Vagina (tissue), 2 donors: ENCODE measurements at regions not wholly inside any gene's neighbourhood (a gene's known extent, or its start where the extent isn't known, plus 50 kb on each side); places are given as distances from the start of the nearest gene placed in this dataset.

Source experiments
- POLR2AphosphoS5 ChIP-seq, 2 donors: sonication (generic); formaldehyde crosslinking; IDR thresholded peaks; one replicate each; pipeline ENCODE4 v1.9.0; 2017; ENCODE audit warnings: antibody characterized with exemption in 2 of 2, mild to moderate bottlenecking in 2 of 2, low read depth in 1 of 2; ENCODE audit not compliant: insufficient read depth in 1 of 2
- TF ChIP-seq, protein P1 (sequence below), 3 experiments: fragments of 450-650 bp in 2 of 3; fragments of 200-600 bp in 1 of 3; sonication (generic) in 1 of 3; IDR thresholded peaks; one replicate each; pipeline ENCODE4 v1.5.1; 2017 to 2019; ENCODE audit warnings: antibody characterized with exemption in 3 of 3, mild to moderate bottlenecking in 2 of 3, moderate library complexity in 2 of 3

DNA sequence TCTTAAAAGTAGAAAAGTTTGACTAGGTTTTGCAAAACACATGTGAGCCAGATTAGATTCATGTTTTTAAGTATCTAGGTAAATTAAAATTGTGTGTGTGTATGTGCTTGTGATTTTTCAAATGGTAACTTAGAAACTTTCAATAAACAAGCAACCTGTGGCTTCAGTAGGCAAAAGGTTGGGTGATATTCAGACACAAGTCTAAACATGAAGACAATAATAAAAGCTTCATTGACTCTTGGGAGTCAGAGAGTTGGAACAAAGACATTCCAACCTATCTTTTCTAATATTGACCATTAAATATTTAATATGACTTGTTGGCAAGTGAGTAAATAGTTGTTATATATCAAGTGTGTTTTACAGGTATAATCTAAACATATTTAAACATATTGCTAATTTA lies 1049.6 kb upstream of the ADGRL4 start:
- TF ChIP-seq, protein P1, sequence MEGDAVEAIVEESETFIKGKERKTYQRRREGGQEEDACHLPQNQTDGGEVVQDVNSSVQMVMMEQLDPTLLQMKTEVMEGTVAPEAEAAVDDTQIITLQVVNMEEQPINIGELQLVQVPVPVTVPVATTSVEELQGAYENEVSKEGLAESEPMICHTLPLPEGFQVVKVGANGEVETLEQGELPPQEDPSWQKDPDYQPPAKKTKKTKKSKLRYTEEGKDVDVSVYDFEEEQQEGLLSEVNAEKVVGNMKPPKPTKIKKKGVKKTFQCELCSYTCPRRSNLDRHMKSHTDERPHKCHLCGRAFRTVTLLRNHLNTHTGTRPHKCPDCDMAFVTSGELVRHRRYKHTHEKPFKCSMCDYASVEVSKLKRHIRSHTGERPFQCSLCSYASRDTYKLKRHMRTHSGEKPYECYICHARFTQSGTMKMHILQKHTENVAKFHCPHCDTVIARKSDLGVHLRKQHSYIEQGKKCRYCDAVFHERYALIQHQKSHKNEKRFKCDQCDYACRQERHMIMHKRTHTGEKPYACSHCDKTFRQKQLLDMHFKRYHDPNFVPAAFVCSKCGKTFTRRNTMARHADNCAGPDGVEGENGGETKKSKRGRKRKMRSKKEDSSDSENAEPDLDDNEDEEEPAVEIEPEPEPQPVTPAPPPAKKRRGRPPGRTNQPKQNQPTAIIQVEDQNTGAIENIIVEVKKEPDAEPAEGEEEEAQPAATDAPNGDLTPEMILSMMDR (IDR thresholded peaks at IDR 0.05), result no peak
- no peak for TF ChIP-seq POLR2AphosphoS5 (IDR thresholded peaks at IDR 0.05; ENCODE audit: insufficient read depth in 1 of 2, low read depth in 1 of 2)
